Ovary (tissue), 3 donors: ENCODE measurements at regions not wholly inside any gene's neighbourhood (a gene's known extent, or its start where the extent isn't known, plus 50 kb on each side); places are given as distances from the start of the nearest gene placed in this dataset.

Experiments
- EP300 ChIP-seq: sonication (generic); formaldehyde crosslinking; IDR thresholded peaks from one replicate; pipeline ENCODE4 v1.6.1; 2017; ENCODE audit warnings: antibody characterized with exemption
- POLR2A ChIP-seq: fragments of 450-650 bp; IDR thresholded peaks from one replicate; pipeline ENCODE4 v1.6.1; 2017; ENCODE audit warnings: antibody characterized with exemption, mild to moderate bottlenecking, moderate library complexity
- TF ChIP-seq, protein P1 (sequence below), 3 donors: fragments of 450-650 bp in 2 of 3; fragments of 200-600 bp in 1 of 3; IDR thresholded peaks; one replicate each; pipeline versions ENCODE4 v1.5.1 to v1.8.0; 2016 to 2022; ENCODE audit warnings: antibody characterized with exemption in 3 of 3, mild to moderate bottlenecking in 1 of 3
- donor health status: DM: no; HTN: no; CAD: no.

GRCh38 chrX:142296421-142296820, 91.3 kb upstream of the MAGEC2 start:
- TF ChIP-seq, protein P1, sequence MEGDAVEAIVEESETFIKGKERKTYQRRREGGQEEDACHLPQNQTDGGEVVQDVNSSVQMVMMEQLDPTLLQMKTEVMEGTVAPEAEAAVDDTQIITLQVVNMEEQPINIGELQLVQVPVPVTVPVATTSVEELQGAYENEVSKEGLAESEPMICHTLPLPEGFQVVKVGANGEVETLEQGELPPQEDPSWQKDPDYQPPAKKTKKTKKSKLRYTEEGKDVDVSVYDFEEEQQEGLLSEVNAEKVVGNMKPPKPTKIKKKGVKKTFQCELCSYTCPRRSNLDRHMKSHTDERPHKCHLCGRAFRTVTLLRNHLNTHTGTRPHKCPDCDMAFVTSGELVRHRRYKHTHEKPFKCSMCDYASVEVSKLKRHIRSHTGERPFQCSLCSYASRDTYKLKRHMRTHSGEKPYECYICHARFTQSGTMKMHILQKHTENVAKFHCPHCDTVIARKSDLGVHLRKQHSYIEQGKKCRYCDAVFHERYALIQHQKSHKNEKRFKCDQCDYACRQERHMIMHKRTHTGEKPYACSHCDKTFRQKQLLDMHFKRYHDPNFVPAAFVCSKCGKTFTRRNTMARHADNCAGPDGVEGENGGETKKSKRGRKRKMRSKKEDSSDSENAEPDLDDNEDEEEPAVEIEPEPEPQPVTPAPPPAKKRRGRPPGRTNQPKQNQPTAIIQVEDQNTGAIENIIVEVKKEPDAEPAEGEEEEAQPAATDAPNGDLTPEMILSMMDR (IDR thresholded peaks at IDR 0.05): no peak
- no peak for TF ChIP-seq POLR2A
- no peak for TF ChIP-seq EP300
